Motor neuron (in vitro differentiated cells): ENCODE measurements at regions not wholly inside any gene's neighbourhood (a gene's known extent, or its start where the extent isn't known, plus 50 kb on each side); places are given as distances from the start of the nearest gene placed in this dataset.
A peak's percentile ranks its signal among the peaks of the same experiment; 100 is the strongest.

Experiments
- ATAC-seq, 8 experiments: fragments of 200-7000 bp; cut with Tn5 transposase; replicated peaks in 6 of 8; 2 replicates each; pipeline ENCODE4 v1.8.0; 2021; ENCODE audit warnings: mild to moderate bottlenecking in 8 of 8, moderate library complexity in 8 of 8
- H3K27ac ChIP-seq, 2 donors: fragments of 250-450 bp; sonication (Bioruptor Pico); 2 replicates each; pipeline ENCODE4 v1.9.0; 2021; ENCODE audit warnings: antibody characterized with exemption in 2 of 2, mild to moderate bottlenecking in 2 of 2, moderate library complexity in 1 of 2
- H3K4me1 ChIP-seq, 2 donors: fragments of 250-450 bp; sonication (Bioruptor Pico); replicated peaks in 1 of 2; 2 replicates each; pipeline ENCODE4 v1.6.1; 2021; ENCODE audit warnings: antibody characterized with exemption in 2 of 2, mild to moderate bottlenecking in 2 of 2, moderate library complexity in 1 of 2
- H3K4me3 ChIP-seq, 5 donors: fragments of 250-450 bp; sonication (Bioruptor Pico); 2 replicates each; pipeline ENCODE4 v1.9.0; 2021; ENCODE audit warnings: antibody characterized with exemption in 5 of 5, mild to moderate bottlenecking in 5 of 5, moderate library complexity in 4 of 5
- WGBS, 10 experiments: fragments of 450-650 bp; shearing (Covaris generic); methylation state at CpG; one replicate each; pipeline ENCODE4 v1.0.0; 2022; 5-methylcytosine and 5-hydroxymethylcytosine counted together
- in situ Hi-C, 9 experiments: fragments of 400-800 bp; cut with MboI; loops; one replicate each; pipeline ENCODE4 v1.15.0; 2021; ENCODE audit warnings: low sequenced_read_pairs in 9 of 9, low pct_unique_long_range_greater_than_20kb in 2 of 9; ENCODE audit not compliant: unreplicated experiment in 9 of 9

DNA sequence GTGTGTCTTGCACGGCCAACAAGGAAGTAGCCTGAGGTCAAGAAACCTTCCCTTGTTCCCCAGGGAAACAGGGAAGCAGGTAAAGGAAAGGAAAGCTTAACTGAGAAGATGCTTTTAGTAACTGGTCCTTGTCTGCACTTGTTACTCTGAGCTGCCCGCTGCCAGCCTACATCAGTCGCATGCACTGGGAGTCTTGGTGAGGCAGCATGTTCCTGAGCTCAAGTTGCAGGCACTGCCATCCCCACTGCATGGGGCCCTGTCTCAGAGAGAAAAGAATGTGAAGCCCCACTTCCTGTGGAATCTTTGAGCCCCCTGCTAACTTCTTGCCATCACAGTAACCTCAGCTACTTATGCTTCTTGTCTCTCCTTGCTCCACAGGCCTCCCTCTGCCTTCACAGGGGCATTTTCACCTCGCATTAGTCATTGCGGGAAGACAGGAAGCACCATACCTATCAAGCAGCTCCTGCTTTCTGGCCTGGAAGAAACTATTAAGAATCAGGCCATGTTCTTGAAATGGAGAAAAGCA is 344.1 kb upstream of the ADAMTSL1 start:
- Histone ChIP-seq H3K4me1 (peaks cover 0 to 2% of the 10 kb centered on the region in 2 donors), H3K27ac (no peak overlapping the region), H3K4me3 (no peak overlapping the region)
- in situ Hi-C loops = no loop called here
- ATAC-seq = no peak
- 50 to 100% (median 88%) methylated on average over 1 to 5 of the region's 5 CpGs; no CpG with 5 or more reads in 1 of the 10 experiments for WGBS, 10 experiments

DNA sequence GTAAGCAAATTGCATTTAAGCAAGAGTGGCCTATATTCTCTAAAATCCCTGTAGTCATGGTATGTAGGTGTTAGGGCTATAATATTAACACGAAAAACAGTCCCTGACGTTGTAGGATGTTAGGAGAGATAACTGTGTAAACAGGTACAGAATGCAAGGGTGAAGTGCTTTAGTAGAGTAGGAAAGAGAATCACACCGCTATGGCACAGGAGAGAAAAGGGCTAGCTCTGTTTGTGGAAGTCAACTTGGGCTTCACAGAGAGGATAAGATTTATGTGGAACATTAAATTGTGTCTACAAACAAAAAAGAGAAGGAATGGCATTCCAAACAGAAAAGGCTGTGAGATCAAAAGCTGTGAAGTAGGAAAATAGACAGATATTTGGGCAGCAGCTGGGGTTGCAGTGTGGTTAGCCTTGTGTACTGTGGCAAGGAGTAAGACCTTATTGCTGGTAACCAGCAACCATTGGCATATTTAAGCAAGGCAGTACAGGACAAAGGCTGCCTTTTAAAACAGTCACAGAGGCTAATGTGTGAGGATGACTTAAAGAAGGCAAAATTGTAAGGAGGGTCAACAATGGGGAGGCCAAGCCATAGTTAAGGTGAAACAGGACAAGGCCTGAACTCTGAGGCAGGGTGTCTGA is 337.5 kb upstream of the ADAMTSL1 start:
- Histone ChIP-seq H3K4me3 (no peak overlapping the region), H3K4me1 (peaks cover 0 to under 1% of the 10 kb centered on the region in 2 donors), H3K27ac (no peak overlapping the region)
- in situ Hi-C loops = no loop called here
- ATAC-seq = peak in 2 of 8 experiments; percentile 56 to 96
- 17 to 87% (median 72%) methylated on average over 2 to 3 of the region's 3 CpGs; no CpG with 5 or more reads in 1 of the 10 experiments for WGBS, 10 experiments

DNA sequence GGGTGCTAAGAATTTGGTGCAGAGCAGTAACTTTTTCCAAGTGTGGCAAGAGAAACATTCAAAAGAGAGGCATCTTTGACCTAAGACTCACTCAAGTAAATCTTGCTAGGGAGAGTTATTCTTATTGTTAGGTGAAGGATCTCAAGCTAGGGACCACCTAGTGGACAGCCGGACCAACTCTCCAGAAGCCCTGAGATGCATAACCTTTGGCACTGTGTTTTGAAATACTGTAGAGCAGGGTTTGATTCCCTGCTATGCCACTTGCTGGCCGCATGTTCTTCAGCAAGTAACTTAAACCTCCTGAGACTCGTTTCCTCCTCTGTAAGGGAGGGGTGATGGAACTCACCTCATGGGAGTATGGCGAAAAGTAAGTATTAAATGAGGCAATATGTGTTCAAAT is 336.1 kb upstream of the ADAMTSL1 start:
- in situ Hi-C loops = no loop called here
- Histone ChIP-seq H3K27ac (no peak overlapping the region), H3K4me1 (peaks cover 7 to 14% of the 10 kb centered on the region in 2 donors), H3K4me3 (no peak overlapping the region)
- 8 to 100% (median 89%) methylated on average over 1 to 4 of the region's 4 CpGs; no CpG with 5 or more reads in 3 of the 10 experiments for WGBS, 10 experiments
- no peak for ATAC-seq

DNA sequence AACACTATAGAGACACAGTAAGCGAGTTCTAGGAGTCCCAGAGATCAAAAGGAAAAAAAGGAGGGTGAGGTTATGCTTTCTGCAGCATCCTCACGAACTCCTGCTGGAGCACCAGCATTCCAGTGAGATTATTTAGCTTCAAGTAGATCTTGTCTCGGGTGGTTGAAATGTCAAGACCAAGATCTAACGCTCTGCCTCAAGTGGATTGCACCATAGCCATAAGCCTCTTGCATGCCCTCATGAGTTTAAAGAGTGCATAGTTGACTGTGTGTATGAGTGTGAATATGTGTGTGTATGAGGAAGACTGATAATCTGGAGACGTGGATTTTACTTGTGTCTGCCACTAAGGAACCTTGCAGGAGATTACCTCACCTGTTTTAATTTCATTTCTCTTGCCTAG is 335.3 kb upstream of the ADAMTSL1 start:
- in situ Hi-C loops = no loop called here
- Histone ChIP-seq H3K27ac (no peak overlapping the region), H3K4me1 (peaks cover 11 to 20% of the 10 kb centered on the region in 2 donors), H3K4me3 (no peak overlapping the region)
- WGBS, 10 experiments = 43 to 100% (median 77%) methylated on average over 1 to 5 of the region's 5 CpGs; no CpG with 5 or more reads in 5 of the 10 experiments
- no peak for ATAC-seq

DNA sequence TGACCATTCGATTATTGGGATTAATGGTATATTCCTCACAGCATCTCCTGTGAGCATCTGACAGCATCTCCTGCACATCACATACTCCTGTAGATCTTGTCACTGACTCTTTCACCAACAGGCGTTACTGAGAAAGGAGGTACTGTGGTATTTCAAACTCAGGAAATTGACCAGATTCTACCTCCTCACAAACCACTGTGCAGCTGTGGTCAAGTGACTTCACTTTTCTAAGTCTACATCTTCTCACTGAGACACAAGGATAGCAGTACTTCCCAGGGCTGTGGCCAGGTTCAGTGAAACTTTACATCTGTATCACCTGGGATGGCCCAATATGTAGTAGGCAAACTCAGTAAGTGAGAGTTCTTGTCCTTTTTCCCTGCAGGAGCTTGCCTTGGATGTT is 332.3 kb upstream of the ADAMTSL1 start:
- Histone ChIP-seq H3K27ac (no peak overlapping the region), H3K4me1 (peaks cover 11 to 24% of the 10 kb centered on the region in 2 donors), H3K4me3 (no peak overlapping the region)
- in situ Hi-C loops = no loop called here
- 25 to 100% (median 80%) methylated on average over 1 to 2 of the region's 2 CpGs; no CpG with 5 or more reads in 5 of the 10 experiments for WGBS, 10 experiments
- ATAC-seq = no peak

DNA sequence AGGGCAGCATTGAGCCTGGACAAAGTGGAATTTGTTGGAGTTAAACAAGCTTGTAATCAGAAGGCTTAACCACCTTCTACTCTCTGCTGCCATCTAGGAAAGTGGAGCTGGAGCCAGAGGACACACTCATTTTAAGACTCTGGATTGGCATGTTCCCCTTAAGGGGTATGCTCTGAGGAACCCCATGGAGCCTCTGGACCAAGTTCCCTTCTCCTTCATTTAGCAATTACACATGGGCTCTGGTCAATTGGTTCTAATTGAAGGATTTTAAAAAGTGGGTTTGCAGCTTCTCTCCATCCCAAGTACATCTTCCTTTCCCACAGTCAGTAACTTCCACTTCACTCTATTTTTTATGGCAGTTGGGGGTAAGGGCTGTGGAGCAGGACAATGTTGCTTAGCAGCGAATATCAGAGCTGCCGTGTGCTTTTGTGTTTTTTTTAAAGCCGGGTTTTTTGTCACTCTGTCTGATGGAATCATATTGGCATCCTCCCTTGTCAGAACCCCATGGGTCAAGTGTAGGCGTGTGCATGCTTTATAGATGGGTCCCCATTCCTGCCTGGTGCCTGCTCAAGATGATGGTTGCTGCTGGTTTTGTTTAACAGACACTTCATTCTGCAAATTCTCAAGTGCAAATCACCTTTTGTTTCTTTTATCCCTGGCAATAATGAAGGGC is 330.7 kb upstream of the ADAMTSL1 start:
- ATAC-seq = peak in 7 of 8 experiments; percentile 28 to 90 (median 74)

DNA sequence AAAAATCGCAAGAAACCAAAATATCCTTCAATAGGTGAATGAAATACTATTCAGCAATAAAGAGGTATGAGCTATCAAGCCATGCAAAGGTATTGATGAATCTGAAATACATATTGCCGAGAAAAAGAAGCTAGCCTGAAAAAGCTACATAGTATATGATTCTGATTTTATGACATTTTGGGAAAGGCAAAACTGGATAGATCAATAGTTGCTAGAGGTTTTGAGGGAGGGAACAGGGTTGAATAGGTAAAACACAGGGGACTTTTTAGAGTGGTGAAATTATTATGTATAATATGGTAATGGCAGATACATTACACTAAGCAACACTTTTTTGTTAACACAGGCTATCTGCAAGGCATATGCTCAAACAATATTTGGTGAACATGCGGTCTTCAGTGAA is 327.6 kb upstream of the ADAMTSL1 start:
- Histone ChIP-seq H3K27ac (no peak overlapping the region), H3K4me1 (peaks cover 11 to 24% of the 10 kb centered on the region in 2 donors), H3K4me3 (no peak overlapping the region)
- ATAC-seq = peak in 1 of 8 experiments; percentile 49
- in situ Hi-C loops = no loop called here
- 10 to 100% (median 84%) methylated on average over 1 to 3 of the region's 3 CpGs for WGBS, 10 experiments

More for the DNA sequence above, 330.7 kb upstream of the ADAMTSL1 start:
- 10 to 67% (median 60%) methylated on average over 1 to 4 of the region's 4 CpGs; no CpG with 5 or more reads in 5 of the 10 experiments for WGBS, 10 experiments
- Histone ChIP-seq H3K27ac (peak overlapping the region in 1 of 2 donors; percentile 58), H3K4me1 (peaks cover 11 to 24% of the 10 kb centered on the region in 2 donors), H3K4me3 (no peak overlapping the region)
- in situ Hi-C loops = no loop called here

DNA sequence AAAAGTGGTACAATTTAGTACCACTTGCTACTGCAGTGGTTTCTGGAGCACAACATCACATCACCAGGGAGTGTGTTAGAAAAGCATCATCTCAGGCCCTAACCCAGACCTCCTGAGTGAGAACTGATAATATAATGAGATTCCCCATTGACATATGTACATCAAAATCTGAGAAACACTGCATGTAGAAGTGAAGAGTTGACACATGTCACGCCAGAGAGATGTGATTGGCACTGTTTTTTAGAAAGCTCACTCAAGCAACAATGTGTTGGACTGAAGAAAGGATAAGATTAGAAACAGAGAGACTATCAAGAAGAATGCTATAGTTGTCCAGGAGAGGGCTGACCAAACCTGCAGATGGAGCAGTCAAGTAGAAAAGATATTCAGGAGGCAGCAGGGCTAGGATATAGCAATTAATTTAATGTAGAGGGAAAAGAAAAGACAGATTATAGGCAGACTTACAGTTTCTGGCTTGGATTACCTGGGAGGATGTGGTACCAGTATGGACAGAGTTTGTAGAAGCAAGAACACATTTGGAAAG is 324.4 kb upstream of the ADAMTSL1 start:
- peak in 1 of 8 experiments; percentile 25 for ATAC-seq
- WGBS, 10 experiments = 0 to 100% (median 35%) methylated on average over 1 of the region's 1 CpG; no CpG with 5 or more reads in 4 of the 10 experiments
- in situ Hi-C loops = no loop called here
- no peak overlapping the region for H3K27ac ChIP-seq
- no peaks in the 10 kb centered on the region for H3K4me1 ChIP-seq
- H3K4me3 ChIP-seq = no peak overlapping the region

DNA sequence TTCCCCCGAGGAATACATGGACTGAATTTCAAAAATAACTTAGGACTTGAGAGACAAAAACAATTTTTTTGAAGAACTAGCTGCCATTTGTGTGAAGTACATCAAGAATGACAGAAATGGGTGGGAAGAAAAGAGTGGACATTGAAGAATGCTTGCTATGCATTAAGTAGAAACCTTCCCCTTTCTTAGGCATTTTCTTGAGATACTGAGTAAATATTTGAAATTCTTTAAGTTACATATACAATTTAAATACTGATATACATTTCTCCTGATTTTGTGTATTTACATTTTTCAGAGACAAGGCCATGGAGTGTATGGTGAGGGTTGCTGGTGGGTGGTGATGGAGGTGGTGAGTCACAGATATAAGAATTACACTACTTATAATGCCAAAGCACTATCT is 319.3 kb upstream of the ADAMTSL1 start:
- WGBS, 10 experiments = 0 to 94% (median 0%) methylated on average over 1 of the region's 1 CpG; no CpG with 5 or more reads in 4 of the 10 experiments
- ATAC-seq = peak in 1 of 8 experiments; percentile 22

DNA sequence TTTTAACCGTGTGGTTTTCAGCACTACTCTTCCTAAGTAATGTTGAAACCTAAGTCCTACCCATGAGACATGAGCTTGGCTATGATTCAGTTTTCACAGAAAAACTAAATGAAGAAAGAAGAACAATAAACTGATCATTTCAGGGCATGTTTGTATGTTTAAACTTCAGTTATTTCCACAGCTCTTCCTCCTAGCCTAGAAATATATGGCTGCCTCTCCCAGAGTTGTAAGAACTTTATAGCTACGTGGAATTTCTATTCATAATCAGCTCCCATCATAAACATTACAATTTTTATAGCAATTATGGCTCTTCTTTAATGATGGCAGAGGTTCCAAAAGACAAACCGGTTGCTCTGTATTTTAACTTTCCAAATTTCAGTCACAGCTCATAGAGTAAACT is 314.7 kb upstream of the ADAMTSL1 start:
- Histone ChIP-seq H3K27ac (no peak overlapping the region), H3K4me1 (no peaks in the 10 kb centered on the region), H3K4me3 (no peak overlapping the region)
- no peak for ATAC-seq
- WGBS, 10 experiments = 0 to 80% (median 43%) methylated on average over 2 to 3 of the region's 3 CpGs; no CpG with 5 or more reads in 2 of the 10 experiments
- in situ Hi-C loops = no loop called here

More for the DNA sequence above, 319.3 kb upstream of the ADAMTSL1 start:
- Histone ChIP-seq H3K4me3 (no peak overlapping the region), H3K4me1 (no peaks in the 10 kb centered on the region), H3K27ac (no peak overlapping the region)
- in situ Hi-C loops = no loop called here

DNA sequence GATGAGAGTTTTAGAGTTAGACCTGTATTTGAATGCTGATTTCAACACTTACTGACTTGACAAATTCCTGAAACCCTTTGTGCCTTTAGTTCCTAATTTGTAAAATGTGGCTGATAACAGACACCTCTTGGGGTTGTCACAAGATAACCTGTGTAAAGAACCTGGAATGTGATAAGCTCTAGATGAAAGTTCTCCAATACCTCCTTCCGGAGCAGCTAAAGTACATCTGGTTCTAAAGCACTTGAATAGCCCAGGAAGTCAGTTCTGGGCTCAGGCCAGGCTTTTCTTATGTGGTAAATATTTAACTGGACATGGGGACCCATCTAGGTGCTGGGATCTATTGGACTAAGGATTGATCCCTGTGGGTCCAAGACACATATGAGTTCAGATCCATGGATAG is 310.8 kb upstream of the ADAMTSL1 start:
- in situ Hi-C loops = no loop called here
- ATAC-seq = no peak
- H3K27ac ChIP-seq = no peak overlapping the region
- no peak overlapping the region for H3K4me3 ChIP-seq
- 71 to 100% (median 100%) methylated on average over 1 of the region's 1 CpG; no CpG with 5 or more reads in 7 of the 10 experiments for WGBS, 10 experiments
- no peaks in the 10 kb centered on the region for H3K4me1 ChIP-seq

DNA sequence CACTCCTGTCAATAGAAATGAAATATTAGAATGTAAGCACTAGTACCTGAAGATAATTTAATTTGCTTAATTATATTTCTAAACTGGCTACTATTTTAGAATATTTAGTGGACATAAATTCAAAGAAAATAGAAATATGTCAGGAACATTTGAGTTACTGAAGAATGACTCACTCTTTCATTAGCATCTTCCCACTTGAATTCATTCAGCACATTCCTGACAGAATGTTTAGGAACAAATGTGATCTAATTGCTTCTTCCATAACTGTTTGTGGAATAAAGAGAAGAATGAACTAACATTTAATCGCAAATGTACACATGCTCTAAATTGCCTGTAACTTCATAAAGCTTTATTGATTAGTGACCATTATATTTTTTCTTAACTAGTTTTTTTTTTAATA is 306.2 kb upstream of the ADAMTSL1 start:
- WGBS, 10 experiments = 82 to 100% (median 100%) methylated on average over 1 of the region's 1 CpG; no CpG with 5 or more reads in 4 of the 10 experiments
- Histone ChIP-seq H3K4me3 (no peak overlapping the region), H3K27ac (no peak overlapping the region), H3K4me1 (peaks cover 0 to under 1% of the 10 kb centered on the region in 2 donors)
- ATAC-seq = peak in 2 of 8 experiments; percentile 53 to 56
- in situ Hi-C loops = no loop called here

DNA sequence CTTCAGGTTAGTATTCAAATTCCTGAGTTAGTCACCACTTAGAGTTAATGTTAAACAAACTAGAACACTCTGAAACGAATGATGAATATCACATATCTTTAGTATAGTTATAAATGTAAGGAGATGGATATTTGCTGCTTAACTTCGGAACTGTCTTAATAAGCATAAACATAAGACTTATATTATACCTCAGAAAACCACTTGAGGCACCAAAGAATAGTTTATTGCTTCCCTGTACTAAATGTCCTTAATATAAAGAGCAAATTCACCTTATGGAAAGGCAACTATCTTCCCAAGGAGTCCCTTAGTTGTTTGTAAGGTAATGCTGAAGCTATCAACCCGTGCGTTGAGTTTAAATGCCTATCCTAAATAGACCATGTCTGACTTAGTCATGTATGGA is 300.0 kb upstream of the ADAMTSL1 start:
- in situ Hi-C loops = no loop called here
- 24 to 89% (median 50%) methylated on average over 2 to 4 of the region's 4 CpGs; no CpG with 5 or more reads in 2 of the 10 experiments for WGBS, 10 experiments

More for the DNA sequence above, 300.0 kb upstream of the ADAMTSL1 start:
- no peak for ATAC-seq
- H3K4me1 ChIP-seq = peaks cover 5% of the 10 kb centered on the region in 2 donors
- no peak overlapping the region for H3K27ac ChIP-seq
- H3K4me3 ChIP-seq = no peak overlapping the region
